Cerebellar cortex (tissue), 1 donor: ENCODE measurements at regions not wholly inside any gene's neighbourhood (a gene's known extent, or its start where the extent isn't known, plus 50 kb on each side); places are given as distances from the start of the nearest gene placed in this dataset.
"Not testable (repeated sequence)": the region's sequence is repeated elsewhere in the genome, so short reads cannot be mapped to it uniquely, and the experiment has no call there.

Experiments
- DNase-seq: peaks from one replicate; pipeline ENCODE4 v3.0.0-alpha.2; 2015; ENCODE audit warnings: low spot score

DNA sequence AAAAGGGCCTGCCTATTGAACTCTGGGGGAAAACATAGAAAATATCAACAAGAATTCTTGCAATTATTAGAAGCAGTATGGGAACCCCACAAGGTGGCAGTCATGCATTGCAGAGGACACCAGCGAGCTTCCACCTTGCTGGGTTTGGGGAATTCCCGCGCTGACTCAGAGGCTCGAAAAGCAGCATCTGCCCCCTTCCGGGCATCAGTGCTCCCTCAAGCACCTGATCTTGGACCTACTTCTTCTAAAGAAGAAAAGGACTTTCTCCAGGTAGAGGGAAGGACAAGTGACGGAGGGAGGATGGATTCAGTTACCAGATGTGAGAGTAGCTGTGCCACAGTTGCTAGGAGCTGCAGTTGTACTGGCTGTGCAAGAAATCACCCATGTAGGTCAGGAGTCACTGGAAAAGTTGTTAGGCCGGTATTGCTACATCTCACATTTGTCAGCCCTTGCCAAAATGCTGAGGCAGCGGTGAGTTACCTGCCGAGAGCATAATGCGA, 415.7 kb downstream of the DIRAS2 start:
- peak; percentile 70 for DNase-seq

DNA sequence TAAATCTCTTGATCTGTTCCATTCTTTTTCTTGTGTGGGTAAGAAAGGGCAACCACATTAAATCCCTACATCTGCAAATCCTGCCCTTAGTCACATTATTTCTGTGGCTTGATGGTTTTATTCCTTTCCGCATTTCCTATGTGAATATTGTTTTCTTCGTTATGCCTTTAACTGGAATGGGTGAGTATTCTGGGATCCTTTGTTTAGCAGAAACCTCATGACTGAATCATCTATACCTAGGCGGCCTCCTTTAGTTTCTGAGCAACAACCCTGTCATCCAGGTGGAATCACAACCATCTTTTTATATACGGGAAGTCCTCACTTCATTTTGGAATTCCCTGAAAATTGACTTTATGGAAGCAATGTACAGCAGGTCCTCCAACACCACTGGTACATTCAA, 409.5 kb downstream of the DIRAS2 start:
- not testable (repeated sequence) for DNase-seq

- DNase-seq, result no peak
Observed at GRCh38 chr9:90240541-90240940, 402.1 kb downstream of the DIRAS2 start.

DNA sequence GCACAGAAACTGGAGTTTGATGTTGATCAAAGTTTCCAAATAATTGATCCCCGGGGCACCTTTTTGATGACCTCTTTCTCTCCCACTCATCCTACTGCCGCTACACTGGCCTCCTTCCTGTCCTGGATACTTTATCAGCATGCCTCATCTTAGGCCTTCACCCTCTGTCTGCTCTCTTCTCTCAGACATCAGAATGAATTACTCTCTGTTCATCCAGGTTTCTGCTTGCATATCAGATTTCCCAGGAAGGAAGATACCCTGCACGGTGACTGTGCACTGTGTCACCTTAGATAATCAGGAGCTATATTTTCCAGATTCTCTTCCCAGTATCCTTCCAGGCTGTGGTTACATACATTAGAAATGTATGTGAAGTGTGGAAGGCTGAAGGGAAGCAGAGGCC, 397.0 kb downstream of the DIRAS2 start:
- no peak for DNase-seq

DNA sequence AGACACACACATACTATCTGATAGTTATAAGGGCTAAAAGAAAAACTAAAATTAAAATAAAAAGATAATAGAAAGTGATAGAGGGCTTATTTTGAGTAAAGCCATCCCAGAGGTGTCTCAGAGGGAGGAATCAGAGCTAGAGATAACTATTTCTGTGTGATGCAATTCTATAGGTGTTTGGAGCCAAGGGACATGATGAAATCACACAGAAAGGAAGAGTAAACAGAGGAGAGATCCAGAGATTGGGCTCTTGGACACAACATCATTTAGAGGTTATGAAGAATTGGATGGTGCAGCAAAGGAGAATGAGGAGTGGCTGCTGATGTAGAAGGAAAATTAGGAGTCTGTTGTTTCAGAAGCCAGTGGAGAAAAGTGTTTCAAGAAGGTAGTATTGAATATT, 393.5 kb downstream of the DIRAS2 start:
- DNase-seq, result no peak

- no peak for DNase-seq
Observed at GRCh38 chr9:90251316-90251715, 391.3 kb downstream of the DIRAS2 start.

DNA sequence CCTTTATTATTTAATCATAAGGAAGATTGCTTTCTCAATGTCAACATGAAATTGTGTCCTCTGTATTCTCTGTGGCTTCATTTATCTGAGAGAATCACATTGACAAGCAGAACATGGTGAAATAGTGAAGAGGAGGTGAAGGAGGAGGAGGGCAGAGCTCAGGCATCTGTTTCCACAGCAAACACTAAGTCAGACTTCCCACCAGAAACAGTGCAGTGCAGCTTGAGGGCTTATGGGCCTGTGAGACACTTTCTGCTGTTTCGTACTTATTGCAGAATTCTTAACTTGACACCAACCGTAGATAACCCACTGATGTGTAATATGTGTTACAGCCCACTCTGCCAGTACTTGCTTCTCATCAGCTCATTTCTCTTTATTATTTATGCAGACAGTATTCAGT, 386.3 kb downstream of the DIRAS2 start:
- no peak for DNase-seq

DNA sequence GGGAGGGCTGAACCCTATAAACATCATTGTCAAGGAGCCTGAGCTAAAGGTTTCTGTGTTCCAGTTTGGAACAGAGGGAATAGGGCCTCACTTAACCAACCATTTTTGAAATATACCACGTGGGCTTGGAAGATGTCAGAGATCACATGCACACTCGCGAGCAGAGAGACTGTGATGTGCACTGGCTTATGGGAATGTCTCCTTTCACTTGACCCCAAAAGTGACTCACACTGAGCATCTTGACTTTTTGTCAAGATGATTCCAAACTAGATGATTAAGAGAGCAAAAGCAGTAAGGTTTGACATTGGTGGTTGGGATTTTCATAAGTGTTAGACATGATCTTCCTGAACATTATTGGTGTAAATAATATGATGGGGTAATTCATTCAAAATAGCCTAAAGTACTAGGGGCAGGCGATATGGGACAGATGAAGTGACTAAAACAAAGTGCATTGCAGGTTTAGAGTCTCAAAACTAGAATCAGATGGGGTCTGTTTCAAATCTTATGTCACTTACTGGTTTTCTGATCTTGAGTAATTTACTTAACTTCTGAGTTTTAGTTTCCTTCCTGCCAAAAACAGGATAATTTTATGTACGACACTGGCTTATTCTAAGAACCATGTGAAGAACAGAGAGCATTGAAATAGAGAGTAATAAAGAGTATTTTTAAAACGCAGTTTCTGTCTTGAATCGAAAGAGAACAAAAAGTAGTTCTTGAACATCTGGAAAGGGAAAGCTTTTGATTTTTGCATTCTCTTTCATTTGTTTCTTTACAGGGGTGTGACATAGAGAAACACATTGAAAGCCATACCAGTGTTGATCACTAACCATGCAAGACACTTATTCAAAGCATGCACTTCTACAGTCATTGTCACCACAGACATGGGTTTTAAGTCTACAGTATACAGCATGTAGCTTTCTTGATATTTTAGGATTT, 383.0 kb downstream of the DIRAS2 start:
- no peak for DNase-seq

GRCh38 chr9:90261698-90262097, 380.9 kb downstream of the DIRAS2 start:
- DNase-seq, result no peak

DNA sequence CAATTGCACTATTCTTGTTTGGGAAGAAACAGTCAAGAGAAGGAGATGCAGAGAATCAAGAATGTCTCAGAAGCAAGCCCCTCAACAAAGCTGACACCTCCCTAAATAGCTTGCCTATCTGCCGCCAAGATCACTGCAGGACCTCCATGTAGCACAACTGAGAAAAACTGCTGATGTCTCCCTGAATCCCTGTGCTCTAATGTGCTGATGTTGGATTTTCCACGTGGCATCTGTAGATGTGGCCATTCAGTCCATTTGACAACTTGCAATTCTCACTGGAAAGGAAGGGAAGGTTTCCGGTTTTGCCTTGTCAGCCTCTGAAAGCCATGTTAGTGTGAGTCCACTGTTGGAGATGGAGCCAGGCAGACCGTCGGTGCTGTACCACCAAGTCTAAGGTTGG, 374.0 kb downstream of the DIRAS2 start:
- no peak for DNase-seq

- no peak for DNase-seq
Observed at GRCh38 chr9:90271707-90272106, 370.9 kb downstream of the DIRAS2 start.

- DNase-seq, result no peak
Observed at GRCh38 chr9:90274725-90275124, 367.9 kb downstream of the DIRAS2 start.

DNA sequence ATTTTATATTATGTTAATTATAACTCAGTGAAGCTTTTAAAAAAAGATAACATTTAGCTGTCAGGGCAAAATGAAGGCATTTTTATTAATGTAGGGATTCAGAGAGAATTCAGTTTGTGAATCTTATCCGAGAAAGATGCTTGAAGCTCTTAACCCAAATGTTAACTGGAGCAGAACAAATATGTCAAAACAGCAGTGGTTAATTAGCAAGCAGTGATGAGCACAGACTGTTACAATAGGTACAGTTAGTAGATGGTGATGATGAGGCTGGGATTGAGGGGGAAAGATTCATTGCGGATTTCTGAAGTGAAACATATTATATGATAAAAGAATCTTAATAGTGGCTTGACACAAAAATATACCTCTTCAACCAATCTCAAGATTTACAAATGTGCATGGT, 356.7 kb downstream of the DIRAS2 start:
- DNase-seq, result peak; percentile 95

- DNase-seq, result peak; percentile 75
Observed at GRCh38 chr9:90287567-90288274, 354.9 kb downstream of the DIRAS2 start.

DNA sequence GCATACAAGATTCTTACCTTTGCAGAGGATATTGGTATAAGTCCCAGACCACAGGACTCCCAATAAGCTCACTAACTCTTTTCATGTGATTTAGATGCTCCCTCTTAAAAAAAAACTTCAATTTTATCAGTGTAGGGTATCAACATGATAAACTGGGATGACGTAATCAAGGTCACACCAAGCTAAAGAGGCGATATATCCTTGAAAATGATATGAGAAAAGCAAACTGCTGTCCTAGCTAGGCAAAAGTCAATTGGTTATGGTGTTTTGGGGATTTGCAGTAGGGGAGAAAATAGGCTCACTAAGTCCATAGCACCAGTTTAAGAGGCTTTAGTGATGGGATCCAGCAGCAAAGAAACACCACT, 354.4 kb downstream of the DIRAS2 start:
- DNase-seq, result no peak

GRCh38 chr9:90290716-90291485, 351.7 kb downstream of the DIRAS2 start:
- no peak for DNase-seq

DNA sequence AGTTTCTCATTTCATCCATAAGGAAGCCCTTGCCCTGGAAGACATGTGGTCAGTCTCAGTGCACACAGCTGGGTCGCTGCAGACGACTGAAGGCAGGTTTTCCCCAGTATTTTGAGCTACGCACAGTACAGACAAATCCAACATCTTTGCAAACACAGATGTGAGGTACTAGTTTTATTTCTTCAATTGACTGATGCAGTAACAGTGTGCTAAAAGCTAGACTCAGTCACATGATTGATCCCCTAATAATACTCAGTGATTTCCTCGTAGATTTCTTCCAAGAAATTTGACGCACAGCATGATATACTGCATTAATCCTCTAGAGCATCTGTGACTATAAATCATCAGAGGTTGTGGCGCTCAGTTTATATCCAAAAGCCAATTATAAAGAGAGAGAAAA, 346.1 kb downstream of the DIRAS2 start:
- peak; percentile 70 for DNase-seq

DNA sequence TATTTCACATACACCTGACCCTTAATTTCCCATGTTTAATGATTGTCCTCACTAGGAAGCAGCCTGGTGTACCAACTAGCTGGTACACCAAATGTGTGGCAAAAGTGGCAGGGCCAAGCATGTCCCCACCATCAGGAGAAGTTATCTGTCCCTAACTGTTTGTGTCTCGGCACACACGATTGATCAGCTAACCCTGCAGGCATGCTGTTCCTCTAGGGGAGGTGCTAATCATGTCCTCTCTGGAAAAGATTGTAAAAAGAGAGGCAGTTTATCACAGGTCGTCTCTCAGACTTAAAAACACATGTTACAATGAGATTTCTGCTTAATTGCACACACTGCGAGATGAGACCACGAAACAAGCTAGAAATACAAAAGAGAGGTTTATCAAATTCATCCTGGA, 342.7 kb downstream of the DIRAS2 start:
- no peak for DNase-seq

- DNase-seq, result no peak
Observed at GRCh38 chr9:90300611-90301276, 341.9 kb downstream of the DIRAS2 start.

- DNase-seq, result no peak
Observed at GRCh38 chr9:90301277-90301653, 341.4 kb downstream of the DIRAS2 start.

GRCh38 chr9:90303655-90304054, 339.0 kb downstream of the DIRAS2 start:
- no peak for DNase-seq

DNA sequence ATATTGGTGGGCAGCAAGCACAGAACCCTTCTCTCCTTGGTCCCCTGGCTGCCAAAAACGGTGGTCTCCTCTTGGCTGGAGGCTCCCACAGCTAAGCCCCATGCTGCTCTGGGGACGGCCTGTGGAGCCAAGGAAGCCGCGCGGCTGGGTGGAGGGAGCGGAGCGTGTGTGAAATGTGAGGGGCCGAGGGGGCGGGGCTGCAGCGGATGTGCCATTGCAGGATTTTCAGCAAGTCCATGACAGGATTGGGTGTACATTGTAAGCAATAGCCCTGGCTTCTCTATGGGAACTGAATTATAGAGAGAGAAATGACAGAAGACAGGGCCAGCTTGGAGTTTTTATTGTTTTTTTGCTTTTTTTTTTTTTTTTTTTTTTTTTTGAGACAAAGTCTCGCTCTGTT, 336.5 kb downstream of the DIRAS2 start:
- no peak for DNase-seq
